ENCODE measurements at regions not wholly inside any gene's neighbourhood (a gene's known extent, or its start where the extent isn't known, plus 50 kb on each side); places are given as distances from the start of the nearest gene placed in this dataset.

GRCh38 chr6:137746264-137746663 lies 120.8 kb upstream of the TNFAIP3 start:
- Histone ChIP-seq H3K4me1 (ENCODE audit: insufficient read depth, low read length, severe bottlenecking) (no peaks in the 10 kb centered on the region), H3K4me2 (ENCODE audit: low read length) (no peak overlapping the region), H3K9ac (ENCODE audit: low read length) (no peak overlapping the region), H3K9me3 (ENCODE audit: low read length) (no peaks in the 10 kb centered on the region), H3K27ac (ENCODE audit: low read depth, low read length, poor library complexity, severe bottlenecking) (no peak overlapping the region), H3K36me3 (ENCODE audit: insufficient read depth, low read length) (no peaks in the 10 kb centered on the region), H3K27me3 (ENCODE audit: insufficient read depth, low read length) (no peaks in the 10 kb centered on the region), H3F3A (ENCODE audit: insufficient read depth, low read length) (no peaks in the 10 kb centered on the region), H3K9me2 (ENCODE audit: low read depth, low read length) (no peaks in the 10 kb centered on the region), H3K79me2 (ENCODE audit: insufficient read depth, low read length) (no peaks in the 10 kb centered on the region), H2AFZ (ENCODE audit: low read length) (no peak overlapping the region), H4K20me1 (ENCODE audit: insufficient read depth, low read length) (no peaks in the 10 kb centered on the region), H3K4me3 (ENCODE audit: low read depth, low read length, poor library complexity, severe bottlenecking) (no peak overlapping the region)
- TF ChIP-seq CTCF (IDR thresholded peaks at IDR 0.05; ENCODE audit: low read length) (no peak), EZH2 (IDR thresholded peaks at IDR 0.05; ENCODE audit: borderline replicate concordance, low read length) (no peak)

GRCh38 chr6:137749696-137750211 lies 117.3 kb upstream of the TNFAIP3 start:
- Histone ChIP-seq H3K4me2 (ENCODE audit: low read length) (no peak overlapping the region), H2AFZ (ENCODE audit: low read length) (no peak overlapping the region), H3K4me3 (ENCODE audit: low read depth, low read length, poor library complexity, severe bottlenecking) (no peak overlapping the region), H3K79me2 (ENCODE audit: insufficient read depth, low read length) (no peaks in the 10 kb centered on the region), H3K9ac (ENCODE audit: low read length) (no peak overlapping the region), H3K27me3 (ENCODE audit: insufficient read depth, low read length) (no peaks in the 10 kb centered on the region), H3F3A (ENCODE audit: insufficient read depth, low read length) (no peaks in the 10 kb centered on the region), H3K9me3 (ENCODE audit: low read length) (no peaks in the 10 kb centered on the region), H3K9me2 (ENCODE audit: low read depth, low read length) (no peaks in the 10 kb centered on the region), H3K4me1 (ENCODE audit: insufficient read depth, low read length, severe bottlenecking) (no peaks in the 10 kb centered on the region), H4K20me1 (ENCODE audit: insufficient read depth, low read length) (no peaks in the 10 kb centered on the region), H3K27ac (ENCODE audit: low read depth, low read length, poor library complexity, severe bottlenecking) (no peak overlapping the region), H3K36me3 (ENCODE audit: insufficient read depth, low read length) (no peaks in the 10 kb centered on the region)
- TF ChIP-seq EZH2 (IDR thresholded peaks at IDR 0.05; ENCODE audit: borderline replicate concordance, low read length) (no peak), CTCF (IDR thresholded peaks at IDR 0.05; ENCODE audit: low read length) (no peak)

DNA sequence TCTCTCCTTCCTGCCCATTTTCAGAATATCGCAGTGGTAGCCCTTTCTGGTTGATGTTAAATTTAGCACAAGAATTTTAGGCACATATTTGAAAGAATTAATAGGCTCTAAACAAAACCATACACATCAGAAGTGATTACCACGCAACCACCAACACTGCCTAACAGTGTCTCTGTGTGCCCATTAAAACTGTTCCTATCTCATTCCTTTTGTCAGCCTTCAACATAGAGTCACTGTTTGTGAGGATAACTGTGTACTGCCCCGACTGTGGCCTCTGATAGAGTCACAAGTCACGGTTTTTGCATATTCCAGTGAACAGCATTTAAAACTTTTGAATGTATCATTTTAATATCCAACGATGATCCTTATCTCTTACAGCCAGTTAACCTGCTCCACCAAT lies 116.8 kb upstream of the TNFAIP3 start:
- H3K4me1 ChIP-seq (ENCODE audit: insufficient read depth, low read length, severe bottlenecking): no peaks in the 10 kb centered on the region

More for the DNA sequence above, 116.8 kb upstream of the TNFAIP3 start:
- Histone ChIP-seq H3K27me3 (ENCODE audit: insufficient read depth, low read length) (no peaks in the 10 kb centered on the region), H3K4me2 (ENCODE audit: low read length) (no peak overlapping the region), H3K9me2 (ENCODE audit: low read depth, low read length) (no peaks in the 10 kb centered on the region), H3K27ac (ENCODE audit: low read depth, low read length, poor library complexity, severe bottlenecking) (no peak overlapping the region), H3F3A (ENCODE audit: insufficient read depth, low read length) (no peaks in the 10 kb centered on the region), H3K79me2 (ENCODE audit: insufficient read depth, low read length) (no peaks in the 10 kb centered on the region), H3K9me3 (ENCODE audit: low read length) (no peaks in the 10 kb centered on the region), H2AFZ (ENCODE audit: low read length) (no peak overlapping the region), H3K4me3 (ENCODE audit: low read depth, low read length, poor library complexity, severe bottlenecking) (no peak overlapping the region), H3K36me3 (ENCODE audit: insufficient read depth, low read length) (no peaks in the 10 kb centered on the region), H3K9ac (ENCODE audit: low read length) (no peak overlapping the region), H4K20me1 (ENCODE audit: insufficient read depth, low read length) (no peaks in the 10 kb centered on the region)
- TF ChIP-seq CTCF (IDR thresholded peaks at IDR 0.05; ENCODE audit: low read length) (no peak), EZH2 (IDR thresholded peaks at IDR 0.05; ENCODE audit: borderline replicate concordance, low read length) (no peak)

Measured in OCI-LY1 (cell line).